HepG2 (cell line): ENCODE measurements at regions not wholly inside any gene's neighbourhood (a gene's known extent, or its start where the extent isn't known, plus 50 kb on each side); places are given as distances from the start of the nearest gene placed in this dataset.

ENCODE experiments used
- ATAC-seq: fragments of 200-7000 bp; cut with Tn5 transposase; 3 replicates; pipeline ENCODE4 v1.9.1; 2020; ENCODE audit warnings: mild to moderate bottlenecking, moderate library complexity
- BruUV-seq: library from RNA; stranded (reverse); fragments of 400-500 nt; replicated peaks from 2 replicates; lab custom pipeline; 2021; lab: Mats Ljungman, UMichigan
- CTCF ChIA-PET: fragments of 300-600 bp; formaldehyde crosslinking; extraction: SDS; loops from one replicate; lab custom pipeline; 2021; ENCODE audit warnings: low total read pairs, inconsistent platforms, low intra/inter-chr PET ratio; lab: Yijun Ruan, JAX
- POLR2A ChIA-PET: fragments of 350-600 bp; sonication (Branson Sonifier 250); formaldehyde crosslinking; loops from one replicate; lab custom pipeline; 2020; ENCODE audit warnings: antibody characterized with exemption, inconsistent platforms; lab: Yijun Ruan, JAX
- DNase-seq: peaks from one replicate; pipeline ENCODE4 v3.0.0-alpha.2; 2015; ENCODE audit warnings: low spot score
- FAIRE-seq: peaks from 3 replicates; lab custom pipeline; 2011; peaks lifted over from hg19 to GRCh38; lab: Jason Lieb, UNC
- H2AFZ ChIP-seq: one replicate; pipeline ENCODE4 v1.6.1; 2011; ENCODE audit warnings: low read length, inconsistent platforms
- H3K27ac ChIP-seq: fragments of 300-600 bp; 3 replicates; pipeline ENCODE4 v1.8.0; 2011; ENCODE audit warnings: mixed run types, mild to moderate bottlenecking, mixed read lengths, low read length, inconsistent platforms; ENCODE audit not compliant: insufficient read depth; ENCODE audit errors: extremely low read length
- H3K27me3 ChIP-seq, 2 experiments: fragments of 200-600 bp in 1 of 2; 2 replicates in 1 of 2; 3 replicates in 1 of 2; pipeline versions ENCODE4 v1.6.0 to v1.8.0; 2011; ENCODE audit warnings: low read length in 2 of 2, mild to moderate bottlenecking in 2 of 2, moderate library complexity in 2 of 2, inconsistent platforms in 1 of 2; ENCODE audit not compliant: insufficient read depth in 2 of 2, control insufficient read depth in 1 of 2
- H3K36me3 ChIP-seq, 2 experiments: fragments of 200-600 bp in 1 of 2; replicated peaks in 1 of 2; 2 replicates in 1 of 2; 3 replicates in 1 of 2; pipeline versions ENCODE4 v1.5.1 to v1.8.0; 2011; ENCODE audit warnings: low read length in 2 of 2, inconsistent platforms in 1 of 2; ENCODE audit not compliant: insufficient read depth in 2 of 2, control insufficient read depth in 1 of 2
- H3K4me1 ChIP-seq: 2 replicates; pipeline ENCODE4 v1.5.1; 2012; ENCODE audit warnings: low read length, inconsistent platforms; ENCODE audit not compliant: insufficient read depth
- H3K4me2 ChIP-seq: 2 replicates; pipeline ENCODE4 v1.6.0; 2011; ENCODE audit warnings: low read depth, low read length, inconsistent platforms
- H3K4me3 ChIP-seq, 3 experiments: fragments of 200-600 bp in 1 of 3; sonication (generic), shearing (Covaris generic) in 1 of 3; replicated peaks in 1 of 3; 2 replicates each; pipeline ENCODE4 v1.5.1; 2011 to 2016; ENCODE audit warnings: low read length in 3 of 3, inconsistent platforms in 2 of 3, low read depth in 2 of 3, mild to moderate bottlenecking in 2 of 3, control low read depth in 1 of 3, mixed read lengths in 1 of 3; ENCODE audit not compliant: insufficient read depth in 1 of 3
- H3K79me2 ChIP-seq: one replicate; pipeline ENCODE4 v1.6.1; 2011; ENCODE audit warnings: low read length, inconsistent platforms; ENCODE audit not compliant: insufficient read depth
- H3K9ac ChIP-seq: 2 replicates; pipeline ENCODE4 v1.6.0; 2011; ENCODE audit warnings: mild to moderate bottlenecking, low read depth, low read length, inconsistent platforms; ENCODE audit not compliant: insufficient read depth
- H3K9me3 ChIP-seq: 2 replicates; pipeline ENCODE4 v1.5.1; 2012; ENCODE audit warnings: mild to moderate bottlenecking, low read length
- H4K20me1 ChIP-seq: 2 replicates; pipeline ENCODE4 v1.6.0; 2011; ENCODE audit warnings: inconsistent platforms, mild to moderate bottlenecking, low read length, moderate library complexity; ENCODE audit not compliant: insufficient read depth
- CHD4 ChIP-seq: fragments of 200-600 bp; sonication (generic); IDR thresholded peaks from 2 replicates; pipeline ENCODE4 v1.7.0; 2017; ENCODE audit warnings: mild to moderate bottlenecking, low read length, borderline replicate concordance
- FUBP1 ChIP-seq: sonication (generic); formaldehyde crosslinking; IDR thresholded peaks from 2 replicates; pipeline ENCODE4 v1.5.1; 2020; ENCODE audit warnings: missing genetic modification reagents, mild to moderate bottlenecking, borderline replicate concordance
- HDAC2 ChIP-seq: sonication (generic); formaldehyde crosslinking; IDR thresholded peaks from 2 replicates; pipeline ENCODE4 v1.4.0; 2020; ENCODE audit warnings: missing genetic modification reagents
- MED8 ChIP-seq: sonication (generic); formaldehyde crosslinking; IDR thresholded peaks from 2 replicates; pipeline ENCODE4 v1.8.1; 2023; ENCODE audit warnings: mild to moderate bottlenecking, missing genetic modification reagents; ENCODE audit not compliant: insufficient replicate concordance
- PBX3 ChIP-seq: sonication (generic); formaldehyde crosslinking; IDR thresholded peaks from 2 replicates; pipeline ENCODE4 v1.8.1; 2023; ENCODE audit warnings: missing genetic modification reagents, inconsistent platforms, borderline replicate concordance
- PHF21A ChIP-seq: sonication (generic); formaldehyde crosslinking; IDR thresholded peaks from 2 replicates; pipeline ENCODE4 v1.5.0; 2020; ENCODE audit warnings: mild to moderate bottlenecking, missing genetic modification reagents
- ZFAT ChIP-seq: sonication (generic); formaldehyde crosslinking; conservative IDR thresholded peaks from 2 replicates; pipeline ENCODE4 v1.8.1; 2023; ENCODE audit warnings: missing genetic modification reagents, inconsistent platforms
- ZFY ChIP-seq: sonication (generic); formaldehyde crosslinking; IDR thresholded peaks from 2 replicates; pipeline ENCODE4 v1.4.0; 2020; ENCODE audit warnings: missing genetic modification reagents
- in situ Hi-C: cut with HindIII; loops from 2 replicates; pipeline ENCODE4 v1.10.0; 2017; ENCODE audit warnings: low pct_unique_long_range_greater_than_20kb; ENCODE audit not compliant: extremely low pct_ligation_motif_present
- intact Hi-C: fragments of 100-400 bp; cut with micrococcal nuclease; formaldehyde crosslinking; loops from one replicate; pipeline ENCODE4 v1.10.0; 2022; ENCODE audit not compliant: unreplicated experiment

GRCh38 chrX:36684053-36684452, 324.1 kb upstream of the FAM47C start:
- H3K4me3 ChIP-seq = no peak overlapping the region
- in situ Hi-C loops = no loop called here
- CTCF ChIA-PET = no interaction called here
- TF ChIP-seq MED8 (CRISPR knock-in tag) (no peak), ZFY (CRISPR knock-in tag) (no peak), ZFAT (no peak), FUBP1 (no peak), PBX3 (CRISPR knock-in tag) (no peak), HDAC2 (CRISPR knock-in tag) (no peak), PHF21A (no peak), CHD4 (no peak)
- intact Hi-C loops = no loop called here
- H3K27ac ChIP-seq = no peak overlapping the region
- ATAC-seq (no peak), DNase-seq (no peak), FAIRE-seq (no peak)
- no peaks in the 10 kb centered on the region for H4K20me1 ChIP-seq
- no peak overlapping the region for H3K4me2 ChIP-seq
- H2AFZ ChIP-seq = no peak overlapping the region
- POLR2A ChIA-PET = no interaction called here
- H3K36me3 ChIP-seq = no peaks in the 10 kb centered on the region
- no peaks in the 10 kb centered on the region for H3K79me2 ChIP-seq
- no peaks in the 10 kb centered on the region for H3K4me1 ChIP-seq
- BruUV-seq = no TSS peak
- no peaks in the 10 kb centered on the region for H3K27me3 ChIP-seq
- H3K9ac ChIP-seq = no peak overlapping the region
- no peaks in the 10 kb centered on the region for H3K9me3 ChIP-seq
